ENCODE measurements at regions not wholly inside any gene's neighbourhood (a gene's known extent, or its start where the extent isn't known, plus 50 kb on each side); places are given as distances from the start of the nearest gene placed in this dataset.

DNA sequence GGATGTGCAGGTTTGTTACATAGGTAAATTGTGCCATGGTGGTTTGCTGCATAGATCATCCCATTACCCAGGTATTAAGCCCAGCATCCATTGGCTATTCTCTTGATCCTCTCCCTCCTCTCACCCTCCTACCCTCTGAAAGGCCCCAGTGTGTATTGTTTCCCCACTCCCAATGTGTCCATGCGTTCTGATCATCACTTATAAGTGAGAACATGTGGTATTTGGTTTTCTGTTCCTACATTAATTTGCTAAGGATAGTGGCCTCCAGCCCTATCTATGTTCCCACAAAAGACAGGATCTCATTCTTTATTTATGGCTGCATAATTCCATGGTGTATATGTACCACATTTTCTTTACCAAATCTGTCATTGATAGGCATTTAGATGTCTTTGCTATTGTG lies 243.3 kb upstream of the PDE4D start:
- Histone ChIP-seq H3K4me1 (ENCODE audit: insufficient read depth, low read length) (no peaks in the 10 kb centered on the region), H2BK20ac (ENCODE audit: low read depth, low read length, poor library complexity, severe bottlenecking) (no peak overlapping the region), H2BK12ac (ENCODE audit: insufficient read length, low read depth, low read length) (no peak overlapping the region), H3K27me3 (ENCODE audit: insufficient read depth, low read length) (no peaks in the 10 kb centered on the region), H4K8ac (replicated peaks; ENCODE audit: insufficient read length, low read depth, low read length) (no peak overlapping the region), H2BK5ac (ENCODE audit: insufficient read length, low read length) (no peak overlapping the region), H3K56ac (ENCODE audit: insufficient read length, low read depth, low read length) (no peak overlapping the region), H3K27ac (ENCODE audit: insufficient read length, low read depth, low read length) (no peak overlapping the region), H2BK120ac (ENCODE audit: low read depth, low read length, poor library complexity, severe bottlenecking) (no peak overlapping the region), H4K91ac (ENCODE audit: insufficient read length, low read depth, low read length) (no peak overlapping the region), H3K9me3 (ENCODE audit: control insufficient read depth, low read depth, low read length) (no peaks in the 10 kb centered on the region), H4K20me1 (ENCODE audit: control insufficient read depth, insufficient read depth, insufficient read length) (no peaks in the 10 kb centered on the region), H3K23me2 (ENCODE audit: insufficient read length, low read depth, low read length, poor library complexity, severe bottlenecking) (no peaks in the 10 kb centered on the region), H2BK15ac (ENCODE audit: low read depth, low read length) (no peak overlapping the region), H4K5ac (ENCODE audit: insufficient read length, low read depth, low read length) (no peak overlapping the region), H2AFZ (ENCODE audit: low read length) (no peak overlapping the region), H3K9ac (ENCODE audit: extremely low read depth, insufficient read length, low read length) (no peak overlapping the region), H3K18ac (ENCODE audit: insufficient read length, low read depth, low read length) (no peak overlapping the region), H3K4ac (ENCODE audit: low read depth, low read length) (no peak overlapping the region), H3T11ph (ENCODE audit: low read length) (no peak overlapping the region), H3K4me2 (ENCODE audit: insufficient read depth, insufficient read length, low read length) (no peak overlapping the region), H2AK5ac (ENCODE audit: insufficient read length, low read length) (no peak overlapping the region), H3K23ac (ENCODE audit: insufficient read length, low read depth, low read length) (no peak overlapping the region), H3K79me2 (ENCODE audit: insufficient read depth, low read length) (no peaks in the 10 kb centered on the region), H3K14ac (ENCODE audit: insufficient read depth, low read length) (no peak overlapping the region), H3K79me1 (ENCODE audit: insufficient read depth, low read depth, low read length, poor library complexity, severe bottlenecking) (no peaks in the 10 kb centered on the region)
- no CpG with 5 or more reads among the region's 1 CpG for WGBS (ENCODE audit: extremely low coverage, insufficient read length, low lambda C conversion rate)
- no peak overlapping the region for H3K4me3 Mint-ChIP-seq
- H3K27me3 Mint-ChIP-seq (ENCODE audit: low read depth), result no peaks in the 10 kb centered on the region
- TF ChIP-seq, protein P1, sequence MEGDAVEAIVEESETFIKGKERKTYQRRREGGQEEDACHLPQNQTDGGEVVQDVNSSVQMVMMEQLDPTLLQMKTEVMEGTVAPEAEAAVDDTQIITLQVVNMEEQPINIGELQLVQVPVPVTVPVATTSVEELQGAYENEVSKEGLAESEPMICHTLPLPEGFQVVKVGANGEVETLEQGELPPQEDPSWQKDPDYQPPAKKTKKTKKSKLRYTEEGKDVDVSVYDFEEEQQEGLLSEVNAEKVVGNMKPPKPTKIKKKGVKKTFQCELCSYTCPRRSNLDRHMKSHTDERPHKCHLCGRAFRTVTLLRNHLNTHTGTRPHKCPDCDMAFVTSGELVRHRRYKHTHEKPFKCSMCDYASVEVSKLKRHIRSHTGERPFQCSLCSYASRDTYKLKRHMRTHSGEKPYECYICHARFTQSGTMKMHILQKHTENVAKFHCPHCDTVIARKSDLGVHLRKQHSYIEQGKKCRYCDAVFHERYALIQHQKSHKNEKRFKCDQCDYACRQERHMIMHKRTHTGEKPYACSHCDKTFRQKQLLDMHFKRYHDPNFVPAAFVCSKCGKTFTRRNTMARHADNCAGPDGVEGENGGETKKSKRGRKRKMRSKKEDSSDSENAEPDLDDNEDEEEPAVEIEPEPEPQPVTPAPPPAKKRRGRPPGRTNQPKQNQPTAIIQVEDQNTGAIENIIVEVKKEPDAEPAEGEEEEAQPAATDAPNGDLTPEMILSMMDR (conservative IDR thresholded peaks at IDR 0.05), result no peak
- no peaks in the 10 kb centered on the region; a peak in 1 of 5 replicates for H3K9me3 Mint-ChIP-seq
- no peak overlapping the region for H3K27ac Mint-ChIP-seq
- no peaks in the 10 kb centered on the region for H3K4me1 Mint-ChIP-seq
- no peaks in the 10 kb centered on the region for H3K36me3 Mint-ChIP-seq (ENCODE audit: insufficient read depth in 1 of 3, low read depth in 3 of 3)
- no peak for DNase-seq

Data from H9 (cell line).